Erythroblast (primary cell): ENCODE measurements at regions not wholly inside any gene's neighbourhood (a gene's known extent, or its start where the extent isn't known, plus 50 kb on each side); places are given as distances from the start of the nearest gene placed in this dataset.

Experiments used
- GATA1 ChIP-seq: IDR thresholded peaks from 2 replicates; pipeline ENCODE4 v1.6.1; 2011; ENCODE audit warnings: low read depth, mild to moderate bottlenecking, control low read depth, low read length, moderate library complexity
- POLR2A ChIP-seq: IDR thresholded peaks from 2 replicates; pipeline ENCODE4 v1.6.1; 2011; ENCODE audit warnings: mild to moderate bottlenecking, low read length

- TF ChIP-seq POLR2A (no peak), GATA1 (no peak)
These were observed 87.9 kb upstream of the PTER start for GRCh38 chr10:16348891-16349290.
